ENCODE measurements at regions not wholly inside any gene's neighbourhood (a gene's known extent, or its start where the extent isn't known, plus 50 kb on each side); places are given as distances from the start of the nearest gene placed in this dataset.

- no peak overlapping the region for H2AFZ ChIP-seq (ENCODE audit: control insufficient read depth, low read depth, low read length)
- H3K27ac ChIP-seq (ENCODE audit: control insufficient read depth, insufficient read depth): no peak overlapping the region
- in situ Hi-C loops (cut with MboI) (no loop called here), intact Hi-C loops (cut with micrococcal nuclease; ENCODE audit: unreplicated experiment) (no loop called here)
- no peak overlapping the region for H3K4me3 ChIP-seq
- H3K4me2 ChIP-seq (ENCODE audit: control insufficient read depth, insufficient read depth): no peak overlapping the region
- DNase-seq (ENCODE audit: low read depth, low spot score): no peak
- ATAC-seq: no peak
- TF ChIP-seq ATF2 (IDR thresholded peaks at IDR 0.05; ENCODE audit: low read length): no peak
- no peak for TF ChIP-seq RFX5 (IDR thresholded peaks at IDR 0.05; ENCODE audit: low read depth, low read length)
- no peak for TF ChIP-seq TCF3 (IDR thresholded peaks at IDR 0.05; ENCODE audit: borderline replicate concordance, insufficient read depth, low read depth, low read length)
- TF ChIP-seq SMAD5 (IDR thresholded peaks at IDR 0.05; ENCODE audit: low read depth): no peak
- TF ChIP-seq STAT3 (IDR thresholded peaks at IDR 0.05; ENCODE audit: low read depth, low read length): no peak
- no peak for TF ChIP-seq RAD51 (IDR thresholded peaks at IDR 0.05)
- no peak for TF ChIP-seq E4F1 (IDR thresholded peaks at IDR 0.05; ENCODE audit: borderline replicate concordance, partially characterized antibody)
- no peak for TF ChIP-seq ZSCAN29 (IDR thresholded peaks at IDR 0.05)
- no peak for TF ChIP-seq SMAD1 (IDR thresholded peaks at IDR 0.05; ENCODE audit: low read depth, partially characterized antibody)
- TF ChIP-seq RBBP5 (conservative IDR thresholded peaks at IDR 0.05): no peak
- TF ChIP-seq SREBF1 (IDR thresholded peaks at IDR 0.05; ENCODE audit: low read length): no peak
- TF ChIP-seq USF1 (IDR thresholded peaks at IDR 0.05; ENCODE audit: borderline replicate concordance, extremely low read length, insufficient read depth, low read depth, low read length): no peak
- TF ChIP-seq EGR1 (IDR thresholded peaks at IDR 0.05; ENCODE audit: borderline replicate concordance in 1 of 2, low read depth in 2 of 2, low read length in 2 of 2): no peak
- no peaks in the 10 kb centered on the region for H3K9me3 ChIP-seq (replicated peaks; ENCODE audit: control insufficient read depth, insufficient read depth, low read length)
- CTCF ChIA-PET: interaction anchor here (1.1 kb wide), 1 partner anchor 13 kb away, joined by 3 read pairs; no protein-coding TSS in a partner anchor
- BruUV-seq (replicated peaks): no TSS peak
- POLR2A ChIA-PET: no interaction called here
- no peaks in the 10 kb centered on the region for H3K79me2 ChIP-seq (ENCODE audit: control insufficient read depth, insufficient read depth, low read length)
- 63% methylated on average over 3 of the region's 3 CpGs for WGBS (ENCODE audit: insufficient coverage, insufficient replicate concordance, low lambda C conversion rate, missing lambda C conversion rate)
- H3K27me3 ChIP-seq (replicated peaks in 1 of 2; ENCODE audit: control insufficient read depth in 2 of 2, insufficient read depth in 2 of 2, low read length in 1 of 2): no peaks in the 10 kb centered on the region; a peak in 1 of 4 replicates
- SMC1A ChIA-PET (ENCODE audit: uncharacterized antibody, unreplicated experiment): interaction anchor here (3.2 kb wide), 1 partner anchor 12 kb away, joined by 17 read pairs; no protein-coding TSS in a partner anchor
- no peaks in the 10 kb centered on the region for H3K36me3 ChIP-seq (ENCODE audit: control insufficient read depth in 2 of 2, insufficient read depth in 2 of 2, low read length in 1 of 2)
- FAIRE-seq: no peak
- H4K20me1 ChIP-seq (ENCODE audit: control insufficient read depth, insufficient read depth): no peaks in the 10 kb centered on the region
- RAD21 ChIA-PET (ENCODE audit: unreplicated experiment): no interaction called here
- H3K9ac ChIP-seq (ENCODE audit: control insufficient read depth, insufficient read depth, low read length): no peak overlapping the region
- H3K4me1 ChIP-seq (ENCODE audit: control insufficient read depth, insufficient read depth, low read length): no peaks in the 10 kb centered on the region
These were observed 112.8 kb upstream of the GLS start for GRCh38 chr2:190767821-190768220.
